ENCODE measurements at regions not wholly inside any gene's neighbourhood (a gene's known extent, or its start where the extent isn't known, plus 50 kb on each side); places are given as distances from the start of the nearest gene placed in this dataset.

DNA sequence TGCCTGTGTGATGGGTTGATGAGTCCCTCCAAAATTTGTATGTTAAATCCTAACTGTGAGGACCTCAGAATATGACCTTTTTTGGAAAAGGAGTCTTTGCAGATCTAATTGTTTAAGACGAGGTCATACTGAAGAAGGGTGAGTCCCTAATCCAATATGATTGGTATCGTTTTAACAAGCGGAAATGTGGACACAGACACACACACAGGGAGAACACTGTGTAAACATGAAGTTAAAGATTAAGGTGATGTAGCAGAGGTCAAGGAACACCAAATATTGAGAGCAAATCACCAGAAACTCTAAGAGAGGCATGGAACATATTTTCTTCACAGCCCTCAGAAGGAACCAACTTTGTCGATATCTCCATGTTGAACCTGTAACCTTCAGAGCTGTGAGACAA lies 1106.7 kb downstream of the SLC6A15 start:
- TF ChIP-seq, protein P1, sequence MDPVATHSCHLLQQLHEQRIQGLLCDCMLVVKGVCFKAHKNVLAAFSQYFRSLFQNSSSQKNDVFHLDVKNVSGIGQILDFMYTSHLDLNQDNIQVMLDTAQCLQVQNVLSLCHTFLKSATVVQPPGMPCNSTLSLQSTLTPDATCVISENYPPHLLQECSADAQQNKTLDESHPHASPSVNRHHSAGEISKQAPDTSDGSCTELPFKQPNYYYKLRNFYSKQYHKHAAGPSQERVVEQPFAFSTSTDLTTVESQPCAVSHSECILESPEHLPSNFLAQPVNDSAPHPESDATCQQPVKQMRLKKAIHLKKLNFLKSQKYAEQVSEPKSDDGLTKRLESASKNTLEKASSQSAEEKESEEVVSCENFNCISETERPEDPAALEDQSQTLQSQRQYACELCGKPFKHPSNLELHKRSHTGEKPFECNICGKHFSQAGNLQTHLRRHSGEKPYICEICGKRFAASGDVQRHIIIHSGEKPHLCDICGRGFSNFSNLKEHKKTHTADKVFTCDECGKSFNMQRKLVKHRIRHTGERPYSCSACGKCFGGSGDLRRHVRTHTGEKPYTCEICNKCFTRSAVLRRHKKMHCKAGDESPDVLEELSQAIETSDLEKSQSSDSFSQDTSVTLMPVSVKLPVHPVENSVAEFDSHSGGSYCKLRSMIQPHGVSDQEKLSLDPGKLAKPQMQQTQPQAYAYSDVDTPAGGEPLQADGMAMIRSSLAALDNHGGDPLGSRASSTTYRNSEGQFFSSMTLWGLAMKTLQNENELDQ (tag by site-specific recombination; IDR thresholded peaks at IDR 0.05; ENCODE audit: low read depth): no peak
- TF ChIP-seq ZNF777 (tag by site-specific recombination; IDR thresholded peaks at IDR 0.05; ENCODE audit: borderline replicate concordance) (no peak), YY1 (tag by site-specific recombination; IDR thresholded peaks at IDR 0.05) (no peak), ZNF555 (tag by site-specific recombination; conservative IDR thresholded peaks at IDR 0.05) (no peak), ZNF133 (tag by site-specific recombination; IDR thresholded peaks at IDR 0.05) (no peak), ZNF626 (tag by site-specific recombination; IDR thresholded peaks at IDR 0.05) (no peak), ZBTB8A (tag by site-specific recombination; IDR thresholded peaks at IDR 0.05) (no peak), TCF7L2 (IDR thresholded peaks at IDR 0.05; ENCODE audit: borderline replicate concordance, low read depth, low read length) (no peak)
- TF ChIP-seq, protein P2, sequence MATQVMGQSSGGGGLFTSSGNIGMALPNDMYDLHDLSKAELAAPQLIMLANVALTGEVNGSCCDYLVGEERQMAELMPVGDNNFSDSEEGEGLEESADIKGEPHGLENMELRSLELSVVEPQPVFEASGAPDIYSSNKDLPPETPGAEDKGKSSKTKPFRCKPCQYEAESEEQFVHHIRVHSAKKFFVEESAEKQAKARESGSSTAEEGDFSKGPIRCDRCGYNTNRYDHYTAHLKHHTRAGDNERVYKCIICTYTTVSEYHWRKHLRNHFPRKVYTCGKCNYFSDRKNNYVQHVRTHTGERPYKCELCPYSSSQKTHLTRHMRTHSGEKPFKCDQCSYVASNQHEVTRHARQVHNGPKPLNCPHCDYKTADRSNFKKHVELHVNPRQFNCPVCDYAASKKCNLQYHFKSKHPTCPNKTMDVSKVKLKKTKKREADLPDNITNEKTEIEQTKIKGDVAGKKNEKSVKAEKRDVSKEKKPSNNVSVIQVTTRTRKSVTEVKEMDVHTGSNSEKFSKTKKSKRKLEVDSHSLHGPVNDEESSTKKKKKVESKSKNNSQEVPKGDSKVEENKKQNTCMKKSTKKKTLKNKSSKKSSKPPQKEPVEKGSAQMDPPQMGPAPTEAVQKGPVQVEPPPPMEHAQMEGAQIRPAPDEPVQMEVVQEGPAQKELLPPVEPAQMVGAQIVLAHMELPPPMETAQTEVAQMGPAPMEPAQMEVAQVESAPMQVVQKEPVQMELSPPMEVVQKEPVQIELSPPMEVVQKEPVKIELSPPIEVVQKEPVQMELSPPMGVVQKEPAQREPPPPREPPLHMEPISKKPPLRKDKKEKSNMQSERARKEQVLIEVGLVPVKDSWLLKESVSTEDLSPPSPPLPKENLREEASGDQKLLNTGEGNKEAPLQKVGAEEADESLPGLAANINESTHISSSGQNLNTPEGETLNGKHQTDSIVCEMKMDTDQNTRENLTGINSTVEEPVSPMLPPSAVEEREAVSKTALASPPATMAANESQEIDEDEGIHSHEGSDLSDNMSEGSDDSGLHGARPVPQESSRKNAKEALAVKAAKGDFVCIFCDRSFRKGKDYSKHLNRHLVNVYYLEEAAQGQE (tag by site-specific recombination; IDR thresholded peaks at IDR 0.05): no peak
- TF ChIP-seq, protein P3, sequence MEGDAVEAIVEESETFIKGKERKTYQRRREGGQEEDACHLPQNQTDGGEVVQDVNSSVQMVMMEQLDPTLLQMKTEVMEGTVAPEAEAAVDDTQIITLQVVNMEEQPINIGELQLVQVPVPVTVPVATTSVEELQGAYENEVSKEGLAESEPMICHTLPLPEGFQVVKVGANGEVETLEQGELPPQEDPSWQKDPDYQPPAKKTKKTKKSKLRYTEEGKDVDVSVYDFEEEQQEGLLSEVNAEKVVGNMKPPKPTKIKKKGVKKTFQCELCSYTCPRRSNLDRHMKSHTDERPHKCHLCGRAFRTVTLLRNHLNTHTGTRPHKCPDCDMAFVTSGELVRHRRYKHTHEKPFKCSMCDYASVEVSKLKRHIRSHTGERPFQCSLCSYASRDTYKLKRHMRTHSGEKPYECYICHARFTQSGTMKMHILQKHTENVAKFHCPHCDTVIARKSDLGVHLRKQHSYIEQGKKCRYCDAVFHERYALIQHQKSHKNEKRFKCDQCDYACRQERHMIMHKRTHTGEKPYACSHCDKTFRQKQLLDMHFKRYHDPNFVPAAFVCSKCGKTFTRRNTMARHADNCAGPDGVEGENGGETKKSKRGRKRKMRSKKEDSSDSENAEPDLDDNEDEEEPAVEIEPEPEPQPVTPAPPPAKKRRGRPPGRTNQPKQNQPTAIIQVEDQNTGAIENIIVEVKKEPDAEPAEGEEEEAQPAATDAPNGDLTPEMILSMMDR (tag by site-specific recombination; IDR thresholded peaks at IDR 0.05): no peak
- TF ChIP-seq, protein P4, sequence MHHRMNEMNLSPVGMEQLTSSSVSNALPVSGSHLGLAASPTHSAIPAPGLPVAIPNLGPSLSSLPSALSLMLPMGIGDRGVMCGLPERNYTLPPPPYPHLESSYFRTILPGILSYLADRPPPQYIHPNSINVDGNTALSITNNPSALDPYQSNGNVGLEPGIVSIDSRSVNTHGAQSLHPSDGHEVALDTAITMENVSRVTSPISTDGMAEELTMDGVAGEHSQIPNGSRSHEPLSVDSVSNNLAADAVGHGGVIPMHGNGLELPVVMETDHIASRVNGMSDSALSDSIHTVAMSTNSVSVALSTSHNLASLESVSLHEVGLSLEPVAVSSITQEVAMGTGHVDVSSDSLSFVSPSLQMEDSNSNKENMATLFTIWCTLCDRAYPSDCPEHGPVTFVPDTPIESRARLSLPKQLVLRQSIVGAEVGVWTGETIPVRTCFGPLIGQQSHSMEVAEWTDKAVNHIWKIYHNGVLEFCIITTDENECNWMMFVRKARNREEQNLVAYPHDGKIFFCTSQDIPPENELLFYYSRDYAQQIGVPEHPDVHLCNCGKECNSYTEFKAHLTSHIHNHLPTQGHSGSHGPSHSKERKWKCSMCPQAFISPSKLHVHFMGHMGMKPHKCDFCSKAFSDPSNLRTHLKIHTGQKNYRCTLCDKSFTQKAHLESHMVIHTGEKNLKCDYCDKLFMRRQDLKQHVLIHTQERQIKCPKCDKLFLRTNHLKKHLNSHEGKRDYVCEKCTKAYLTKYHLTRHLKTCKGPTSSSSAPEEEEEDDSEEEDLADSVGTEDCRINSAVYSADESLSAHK (tag by site-specific recombination; IDR thresholded peaks at IDR 0.05): no peak
- TF ChIP-seq, protein P5, sequence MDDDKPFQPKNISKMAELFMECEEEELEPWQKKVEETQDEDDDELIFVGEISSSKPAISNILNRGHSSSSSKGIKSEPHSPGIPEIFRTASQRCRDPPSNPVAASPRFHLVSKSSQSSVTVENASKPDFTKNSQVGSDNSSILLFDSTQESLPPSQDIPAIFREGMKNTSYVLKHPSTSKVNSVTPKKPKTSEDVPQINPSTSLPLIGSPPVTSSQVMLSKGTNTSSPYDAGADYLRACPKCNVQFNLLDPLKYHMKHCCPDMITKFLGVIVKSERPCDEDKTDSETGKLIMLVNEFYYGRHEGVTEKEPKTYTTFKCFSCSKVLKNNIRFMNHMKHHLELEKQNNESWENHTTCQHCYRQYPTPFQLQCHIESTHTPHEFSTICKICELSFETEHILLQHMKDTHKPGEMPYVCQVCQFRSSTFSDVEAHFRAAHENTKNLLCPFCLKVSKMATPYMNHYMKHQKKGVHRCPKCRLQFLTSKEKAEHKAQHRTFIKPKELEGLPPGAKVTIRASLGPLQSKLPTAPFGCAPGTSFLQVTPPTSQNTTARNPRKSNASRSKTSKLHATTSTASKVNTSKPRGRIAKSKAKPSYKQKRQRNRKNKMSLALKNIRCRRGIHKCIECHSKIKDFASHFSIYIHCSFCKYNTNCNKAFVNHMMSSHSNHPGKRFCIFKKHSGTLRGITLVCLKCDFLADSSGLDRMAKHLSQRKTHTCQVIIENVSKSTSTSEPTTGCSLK (tag by site-specific recombination; IDR thresholded peaks at IDR 0.05): no peak
- TF ChIP-seq, protein P6, sequence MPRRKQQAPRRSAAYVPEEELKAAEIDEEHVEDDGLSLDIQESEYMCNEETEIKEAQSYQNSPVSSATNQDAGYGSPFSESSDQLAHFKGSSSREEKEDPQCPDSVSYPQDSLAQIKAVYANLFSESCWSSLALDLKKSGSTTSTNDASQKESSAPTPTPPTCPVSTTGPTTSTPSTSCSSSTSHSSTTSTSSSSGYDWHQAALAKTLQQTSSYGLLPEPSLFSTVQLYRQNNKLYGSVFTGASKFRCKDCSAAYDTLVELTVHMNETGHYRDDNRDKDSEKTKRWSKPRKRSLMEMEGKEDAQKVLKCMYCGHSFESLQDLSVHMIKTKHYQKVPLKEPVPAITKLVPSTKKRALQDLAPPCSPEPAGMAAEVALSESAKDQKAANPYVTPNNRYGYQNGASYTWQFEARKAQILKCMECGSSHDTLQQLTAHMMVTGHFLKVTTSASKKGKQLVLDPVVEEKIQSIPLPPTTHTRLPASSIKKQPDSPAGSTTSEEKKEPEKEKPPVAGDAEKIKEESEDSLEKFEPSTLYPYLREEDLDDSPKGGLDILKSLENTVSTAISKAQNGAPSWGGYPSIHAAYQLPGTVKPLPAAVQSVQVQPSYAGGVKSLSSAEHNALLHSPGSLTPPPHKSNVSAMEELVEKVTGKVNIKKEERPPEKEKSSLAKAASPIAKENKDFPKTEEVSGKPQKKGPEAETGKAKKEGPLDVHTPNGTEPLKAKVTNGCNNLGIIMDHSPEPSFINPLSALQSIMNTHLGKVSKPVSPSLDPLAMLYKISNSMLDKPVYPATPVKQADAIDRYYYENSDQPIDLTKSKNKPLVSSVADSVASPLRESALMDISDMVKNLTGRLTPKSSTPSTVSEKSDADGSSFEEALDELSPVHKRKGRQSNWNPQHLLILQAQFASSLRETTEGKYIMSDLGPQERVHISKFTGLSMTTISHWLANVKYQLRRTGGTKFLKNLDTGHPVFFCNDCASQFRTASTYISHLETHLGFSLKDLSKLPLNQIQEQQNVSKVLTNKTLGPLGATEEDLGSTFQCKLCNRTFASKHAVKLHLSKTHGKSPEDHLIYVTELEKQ (tag by site-specific recombination; IDR thresholded peaks at IDR 0.05; ENCODE audit: borderline replicate concordance): no peak
